Heart left ventricle (tissue), 13 donors: ENCODE measurements at regions not wholly inside any gene's neighbourhood (a gene's known extent, or its start where the extent isn't known, plus 50 kb on each side); places are given as distances from the start of the nearest gene placed in this dataset.

Source experiments
- CTCF ChIP-seq, 12 donors: fragments of 200-600 bp; sonication (generic) in 4 of 12; IDR thresholded peaks; one replicate each; pipeline versions ENCODE4 v1.5.0 to v1.8.0; 2018 to 2022; ENCODE audit warnings: antibody characterized with exemption in 12 of 12, mild to moderate bottlenecking in 5 of 12
- POLR2A ChIP-seq, 2 donors: fragments of 450-650 bp; IDR thresholded peaks; one replicate each; pipeline ENCODE4 v1.6.1; 2017; ENCODE audit warnings: antibody characterized with exemption in 2 of 2, mild to moderate bottlenecking in 2 of 2, moderate library complexity in 2 of 2
- donor health status: ischemic (EF 13 %, LVEDD 7.1; RV severe dilation, severe dysfunction).
- donor health status: DM: no; HTN: yes; CAD: no.
- donor health status: DM: no; HTN: no; CAD: no.
- donor health status: ischemic (EF 25% LVEDD 6.9; RV normal size, moderate dysfunction).
- donor health status: ischemic (EF 25% LVEDD 5.7; RV mildly dilated, moderate dysfunction).
- donor health status: ischemic (EF 35%, LVEDD 5.7; RV mildly dilated, moderate dysfunction).
- donor health status: nonischemic (EF 11% LVEDD 7.7; RV severe dilation, severe dysfunction).
- donor health status: DM: yes; HTN: yes; CAD: no.
- donor health status: PGD.
- donor health status: ischemic (EF 29% LVEDD 5.4; RV normal size, mild dysfunction).
- donor health status: nonischemic (EF 23%, LVEDD 6.1; RV moderate dilation, normal function).

GRCh38 chr4:1470816-1471442 is 64.7 kb upstream of the NKX1-1 start:
- no peak for TF ChIP-seq POLR2A (IDR thresholded peaks at IDR 0.05)
- no peak for TF ChIP-seq CTCF (IDR thresholded peaks at IDR 0.05)
